Neural cell (in vitro differentiated cells): ENCODE measurements at regions not wholly inside any gene's neighbourhood (a gene's known extent, or its start where the extent isn't known, plus 50 kb on each side); places are given as distances from the start of the nearest gene placed in this dataset.

Experiments
- CTCF ChIP-seq: fragments of 450-650 bp; IDR thresholded peaks from 2 replicates; pipeline ENCODE4 v1.5.1; 2014; ENCODE audit warnings: antibody characterized with exemption, mild to moderate bottlenecking, moderate library complexity; ENCODE audit not compliant: poor library complexity, severe bottlenecking
- EP300 ChIP-seq: fragments of 450-650 bp; conservative IDR thresholded peaks from 2 replicates; pipeline ENCODE4 v1.6.1; 2014; ENCODE audit warnings: antibody characterized with exemption, mild to moderate bottlenecking, moderate library complexity; ENCODE audit not compliant: poor library complexity, severe bottlenecking
- EZH2 ChIP-seq: fragments of 200-600, 300-800 bp; shearing (Covaris generic), sonication (generic); IDR thresholded peaks from 2 replicates; pipeline ENCODE4 v1.6.1; 2014; ENCODE audit warnings: antibody characterized with exemption, low read length, borderline replicate concordance, mild to moderate bottlenecking; ENCODE audit not compliant: insufficient read depth, poor library complexity, severe bottlenecking
- MXI1 ChIP-seq: fragments of 450-650 bp; conservative IDR thresholded peaks from 2 replicates; pipeline ENCODE4 v1.6.1; 2014; ENCODE audit warnings: antibody characterized with exemption, mild to moderate bottlenecking; ENCODE audit not compliant: poor library complexity, severe bottlenecking
- POLR2AphosphoS5 ChIP-seq: IDR thresholded peaks from 2 replicates; pipeline ENCODE4 v1.6.1; 2012
- REST ChIP-seq: IDR thresholded peaks from 2 replicates; pipeline ENCODE4 v1.6.1; 2012; ENCODE audit warnings: borderline replicate concordance
- SMC3 ChIP-seq: fragments of 450-650 bp; conservative IDR thresholded peaks from 2 replicates; pipeline ENCODE4 v1.6.1; 2014; ENCODE audit warnings: antibody characterized with exemption, mild to moderate bottlenecking, moderate library complexity; ENCODE audit not compliant: poor library complexity
- TAF1 ChIP-seq: IDR thresholded peaks from 2 replicates; pipeline ENCODE4 v1.6.1; 2012; ENCODE audit warnings: low read depth

DNA sequence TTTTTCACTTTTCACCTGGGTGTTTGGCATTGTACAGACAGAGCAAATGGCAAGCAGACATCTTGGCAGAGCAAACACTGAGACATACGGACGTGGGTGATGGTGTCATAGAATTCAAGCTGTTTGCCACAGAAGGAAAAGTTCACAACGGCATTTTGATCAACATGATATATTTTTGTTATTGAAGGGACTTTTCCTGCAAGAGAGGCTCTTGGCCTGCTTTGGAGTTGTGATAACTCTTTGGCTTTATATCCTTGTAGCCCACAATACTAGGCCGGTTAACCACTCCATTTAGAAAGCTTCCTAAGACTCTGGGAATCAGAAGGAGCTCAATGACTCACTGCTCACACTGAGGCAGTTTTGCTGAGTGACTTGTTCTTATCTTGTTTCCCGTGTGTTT is 1038.3 kb downstream of the TLE1 start:
- TF ChIP-seq POLR2AphosphoS5: no peak
- no peak for TF ChIP-seq CTCF
- TF ChIP-seq TAF1: no peak
- no peak for TF ChIP-seq EZH2
- no peak for TF ChIP-seq EP300
- no peak for TF ChIP-seq REST
- no peak for TF ChIP-seq SMC3
- TF ChIP-seq MXI1: no peak
